Bone marrow (tissue), 2 donors: ENCODE measurements at regions not wholly inside any gene's neighbourhood (a gene's known extent, or its start where the extent isn't known, plus 50 kb on each side); places are given as distances from the start of the nearest gene placed in this dataset.

ENCODE experiments used
- DNase-seq, 2 donors: peaks; one replicate each; lab custom pipeline; 2025; lab: John Stamatoyannopoulos, UW

GRCh38 chr3:187822402-187822801 is 77.1 kb upstream of the BCL6 start:
- DNase-seq: no peak

DNA sequence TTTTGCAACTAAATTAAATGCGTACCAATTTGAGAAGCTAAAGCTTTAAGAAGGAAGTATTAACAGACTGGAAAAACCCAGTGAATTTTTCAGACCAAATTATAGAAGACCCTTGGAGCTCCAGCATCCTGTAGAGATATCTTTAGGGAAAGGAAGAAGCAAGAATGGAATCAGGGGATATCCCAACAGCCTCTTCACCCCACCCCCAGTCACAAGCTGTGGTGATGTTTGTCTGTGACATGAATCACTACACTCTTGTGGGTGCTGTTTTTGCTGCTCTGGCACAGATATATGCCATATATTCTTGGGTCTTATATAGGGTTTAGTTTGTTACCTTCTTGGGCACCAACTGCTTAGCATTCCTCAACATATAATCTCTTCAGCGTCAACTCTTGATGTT is 78.5 kb upstream of the BCL6 start:
- DNase-seq: no peak

- no peak for DNase-seq
These were observed 82.5 kb upstream of the BCL6 start for GRCh38 chr3:187827723-187828122.

GRCh38 chr3:187828579-187829452 is 83.5 kb upstream of the BCL6 start:
- DNase-seq: no peak

- DNase-seq: no peak
These were observed 84.9 kb upstream of the BCL6 start for GRCh38 chr3:187830181-187830580.

DNA sequence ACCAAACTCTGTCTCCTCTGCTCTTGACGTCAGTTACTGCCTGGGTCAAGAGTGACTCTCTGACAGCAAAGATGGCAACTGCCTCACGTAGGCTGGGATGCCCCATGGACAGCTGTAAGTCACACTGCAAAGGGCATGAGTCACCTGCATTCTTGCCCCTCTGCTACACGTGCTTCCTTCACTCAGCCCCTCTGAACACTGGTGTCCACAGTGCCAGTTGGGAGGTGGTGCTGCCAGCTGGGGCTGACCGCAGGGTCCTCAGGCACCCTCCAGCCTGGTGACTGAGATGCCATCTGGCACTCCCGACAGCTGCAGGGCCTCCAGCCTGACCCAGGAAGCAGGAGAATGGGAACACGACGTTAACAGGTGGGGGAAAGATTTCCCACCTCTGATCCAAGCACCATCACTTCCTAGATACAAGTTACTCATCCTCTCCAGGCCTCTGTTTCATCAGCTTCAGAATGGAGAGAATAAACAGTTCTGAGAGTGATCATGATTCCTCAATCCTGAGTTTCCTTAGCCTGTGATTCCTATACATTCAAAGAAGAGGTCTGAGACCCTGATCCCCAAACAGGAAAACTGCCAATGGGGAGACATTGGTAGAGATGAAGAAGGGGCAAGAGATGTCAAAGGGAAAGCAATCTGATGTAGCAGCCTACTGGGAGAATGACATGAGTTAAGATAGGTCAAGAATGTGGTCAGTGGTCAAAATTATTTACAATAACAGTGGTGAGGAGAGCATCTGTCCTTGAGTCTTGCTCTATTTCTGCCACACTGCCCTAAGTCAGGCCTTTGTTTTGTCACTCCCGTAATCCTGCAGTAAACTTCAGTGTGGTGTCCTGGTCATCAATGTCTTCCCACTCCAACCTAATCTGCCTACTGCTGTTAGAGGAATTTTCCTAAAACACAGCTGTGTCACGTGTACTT is 86.1 kb upstream of the BCL6 start:
- DNase-seq: no peak

DNA sequence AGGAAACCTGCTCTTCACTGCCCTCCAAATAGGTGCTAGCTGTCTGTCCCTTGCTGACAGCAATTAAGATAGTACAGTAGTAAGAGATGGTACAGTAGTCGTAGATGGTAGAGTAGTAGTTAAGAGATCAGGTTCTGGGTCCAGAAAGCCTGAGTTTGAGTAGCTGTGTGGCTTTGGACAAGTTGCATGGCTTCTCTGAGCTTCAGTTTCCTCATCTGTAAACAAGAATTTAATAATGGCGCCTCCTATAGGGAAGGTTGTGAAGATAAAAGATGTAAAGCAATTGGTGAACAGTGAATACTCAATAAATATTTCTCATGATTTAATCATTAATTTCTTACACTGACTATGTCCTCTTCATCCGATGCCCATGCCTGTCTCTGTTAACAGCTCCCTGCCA is 86.9 kb upstream of the BCL6 start:
- DNase-seq: no peak

DNA sequence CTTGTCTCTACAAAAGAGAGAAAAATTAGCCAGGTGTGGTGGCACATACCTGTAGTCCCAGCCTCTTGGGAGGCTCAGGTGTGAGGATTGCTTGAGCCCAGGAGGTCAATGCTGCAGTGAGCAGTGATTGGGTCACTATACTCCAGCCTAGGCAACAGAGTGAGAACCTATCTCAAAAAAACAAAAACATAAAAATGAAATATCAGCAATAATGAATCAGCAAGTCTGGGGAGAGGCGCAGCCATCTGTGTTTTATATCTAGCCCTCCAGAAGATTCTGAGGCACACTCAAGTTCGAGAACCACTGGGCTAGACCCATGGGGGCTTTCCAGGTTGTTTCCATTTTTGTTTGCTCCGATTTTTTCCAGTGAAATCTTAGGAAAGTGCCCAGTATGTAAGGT is 88.1 kb upstream of the BCL6 start:
- no peak for DNase-seq

- DNase-seq: no peak
These were observed 88.7 kb upstream of the BCL6 start for GRCh38 chr3:187833799-187834578.

- DNase-seq: no peak
These were observed 91.8 kb upstream of the BCL6 start for GRCh38 chr3:187836823-187837770.

GRCh38 chr3:187838016-187838540 is 92.8 kb upstream of the BCL6 start:
- DNase-seq: no peak

- DNase-seq: no peak
These were observed 94.2 kb upstream of the BCL6 start for GRCh38 chr3:187839422-187839821.

DNA sequence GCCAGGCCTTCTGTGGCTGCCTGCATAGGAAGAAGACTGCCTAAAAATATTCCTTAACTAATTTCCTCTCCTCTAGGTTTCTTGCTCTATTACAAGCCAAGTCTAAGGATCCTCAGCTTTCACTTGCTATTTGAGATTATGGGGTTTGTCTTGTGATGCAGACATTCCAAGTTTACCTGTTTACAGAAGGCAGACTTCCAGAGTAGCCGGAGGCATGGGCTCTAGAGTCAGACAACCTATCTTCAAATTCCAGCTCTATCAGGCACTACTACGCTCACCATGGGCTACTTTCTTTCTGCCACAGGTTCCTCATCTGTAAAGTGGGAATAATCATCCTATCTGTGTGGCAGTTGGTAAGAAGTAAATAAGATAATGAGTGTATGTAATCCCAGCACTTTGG is 95.6 kb upstream of the BCL6 start:
- DNase-seq: no peak

DNA sequence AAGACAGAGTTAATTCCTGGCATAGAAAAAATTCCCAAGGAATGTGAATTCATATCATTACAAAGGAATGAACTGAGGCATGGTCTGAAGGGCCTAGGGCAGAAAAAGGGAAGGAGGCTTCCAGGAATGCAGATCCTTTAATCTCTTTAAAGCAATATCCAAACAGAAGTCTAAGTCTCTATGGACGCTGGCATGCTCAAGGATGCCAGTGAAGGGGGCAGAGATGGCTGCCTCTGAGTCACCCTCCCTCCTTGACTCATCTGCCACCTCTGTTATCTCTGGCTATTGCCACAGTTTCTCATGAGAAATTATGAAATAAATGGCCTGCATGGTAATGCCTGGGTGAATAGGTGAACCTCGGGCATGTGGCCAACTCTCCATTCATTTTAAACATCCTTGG is 96.3 kb upstream of the BCL6 start:
- DNase-seq: no peak

- DNase-seq: no peak
These were observed 98.4 kb upstream of the BCL6 start for GRCh38 chr3:187843654-187844053.

GRCh38 chr3:187844708-187845107 is 99.4 kb upstream of the BCL6 start:
- no peak for DNase-seq

DNA sequence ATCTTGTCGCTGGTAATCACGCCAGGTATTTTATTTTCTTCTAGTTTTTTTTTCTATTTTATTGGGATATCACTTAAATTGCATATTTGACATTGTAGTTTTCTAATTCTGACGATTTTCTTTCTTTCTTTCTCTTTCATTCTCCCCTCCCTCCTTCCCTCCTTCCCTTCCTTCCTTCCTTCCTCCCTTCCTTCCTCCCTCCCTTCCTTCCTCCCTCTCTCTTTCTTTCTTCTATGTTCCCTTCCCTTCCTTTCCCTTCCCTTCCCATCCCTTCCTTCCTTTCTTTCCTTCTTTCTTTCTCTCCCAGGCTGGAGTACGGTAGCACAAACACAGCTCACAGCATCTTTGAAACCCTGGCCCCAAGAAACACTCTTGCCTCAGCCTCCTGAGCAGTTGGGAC is 100.6 kb upstream of the BCL6 start:
- no peak for DNase-seq

DNA sequence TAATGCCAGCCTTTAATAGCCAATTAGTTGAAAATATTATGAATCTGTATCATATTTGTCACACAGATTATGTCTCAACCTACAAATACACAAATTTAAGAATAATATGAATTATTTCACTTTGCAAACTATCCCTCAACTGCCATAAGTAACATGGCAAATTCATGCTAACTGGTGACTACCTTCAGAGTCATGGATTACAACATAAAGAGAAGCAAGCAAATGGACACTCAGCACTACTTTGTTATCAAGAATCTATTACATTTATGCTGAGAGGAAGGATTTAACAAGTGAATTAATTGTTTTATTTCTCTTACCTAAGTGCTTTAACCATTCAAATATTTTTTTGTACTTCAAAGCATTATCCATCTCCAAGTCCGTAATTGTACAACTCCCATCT is 103.1 kb upstream of the BCL6 start:
- no peak for DNase-seq

GRCh38 chr3:187849016-187849654 is 103.9 kb upstream of the BCL6 start:
- no peak for DNase-seq

GRCh38 chr3:187850258-187850921 is 105.1 kb upstream of the BCL6 start:
- DNase-seq: no peak
